MM.1S (cell line): ENCODE measurements at regions not wholly inside any gene's neighbourhood (a gene's known extent, or its start where the extent isn't known, plus 50 kb on each side); places are given as distances from the start of the nearest gene placed in this dataset.

Experiments used
- EZH2 ChIP-seq: fragments of 300-600 bp; sonication (generic); optimal IDR thresholded peaks from 2 replicates; pipeline ENCODE3; 2017; ENCODE audit warnings: low read depth, mild to moderate bottlenecking, antibody characterized with exemption, low read length, mixed read lengths
- TF ChIP-seq, protein P1 (sequence below): fragments of 300-600 bp; sonication (generic); IDR thresholded peaks from 2 replicates; pipeline ENCODE4 v1.5.1; 2016; ENCODE audit warnings: antibody characterized with exemption, low read length, mixed read lengths

DNA sequence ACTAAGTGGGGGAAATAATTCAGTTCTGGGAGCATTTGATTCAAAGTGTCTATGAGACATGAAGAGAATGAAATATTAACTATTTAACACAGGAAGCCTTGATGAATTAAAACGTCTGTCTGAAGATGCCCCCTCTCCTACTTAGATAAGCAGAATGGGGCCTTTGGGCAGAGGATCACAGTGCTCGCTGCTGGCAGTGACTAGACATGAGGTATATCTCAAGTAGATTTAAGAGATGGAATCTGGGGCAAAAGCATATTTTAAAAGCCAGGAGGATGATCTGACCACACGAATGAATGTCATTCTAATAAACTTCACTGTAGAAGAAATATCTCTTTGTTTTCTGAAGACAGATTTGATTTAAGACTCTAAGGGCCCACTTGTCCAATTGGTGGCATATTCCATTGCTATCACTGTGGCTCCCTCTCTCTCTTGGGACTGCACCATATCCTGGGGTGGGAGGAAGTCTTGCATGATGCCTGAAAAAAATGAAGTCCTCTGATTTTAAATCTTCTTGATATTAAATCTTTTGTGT, 254.0 kb downstream of the MAN2A1 start:
- TF ChIP-seq, protein P1, sequence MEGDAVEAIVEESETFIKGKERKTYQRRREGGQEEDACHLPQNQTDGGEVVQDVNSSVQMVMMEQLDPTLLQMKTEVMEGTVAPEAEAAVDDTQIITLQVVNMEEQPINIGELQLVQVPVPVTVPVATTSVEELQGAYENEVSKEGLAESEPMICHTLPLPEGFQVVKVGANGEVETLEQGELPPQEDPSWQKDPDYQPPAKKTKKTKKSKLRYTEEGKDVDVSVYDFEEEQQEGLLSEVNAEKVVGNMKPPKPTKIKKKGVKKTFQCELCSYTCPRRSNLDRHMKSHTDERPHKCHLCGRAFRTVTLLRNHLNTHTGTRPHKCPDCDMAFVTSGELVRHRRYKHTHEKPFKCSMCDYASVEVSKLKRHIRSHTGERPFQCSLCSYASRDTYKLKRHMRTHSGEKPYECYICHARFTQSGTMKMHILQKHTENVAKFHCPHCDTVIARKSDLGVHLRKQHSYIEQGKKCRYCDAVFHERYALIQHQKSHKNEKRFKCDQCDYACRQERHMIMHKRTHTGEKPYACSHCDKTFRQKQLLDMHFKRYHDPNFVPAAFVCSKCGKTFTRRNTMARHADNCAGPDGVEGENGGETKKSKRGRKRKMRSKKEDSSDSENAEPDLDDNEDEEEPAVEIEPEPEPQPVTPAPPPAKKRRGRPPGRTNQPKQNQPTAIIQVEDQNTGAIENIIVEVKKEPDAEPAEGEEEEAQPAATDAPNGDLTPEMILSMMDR = no peak
- no peak for TF ChIP-seq EZH2
